ENCODE measurements at regions not wholly inside any gene's neighbourhood (a gene's known extent, or its start where the extent isn't known, plus 50 kb on each side); places are given as distances from the start of the nearest gene placed in this dataset.

GRCh38 chr22:49247194-49247924, 580.3 kb downstream of the BRD1 start:
- TF ChIP-seq POLR2A (IDR thresholded peaks at IDR 0.05), result no peak
- no peak for TF ChIP-seq CTCF (IDR thresholded peaks at IDR 0.05 in 8 of 11, conservative IDR thresholded peaks at IDR 0.05 in 3 of 11)
- TF ChIP-seq POLR2AphosphoS5 (IDR thresholded peaks at IDR 0.05), result no peak

All from spleen (tissue), 7 donors.